Natural killer cell (primary cell): ENCODE measurements at regions not wholly inside any gene's neighbourhood (a gene's known extent, or its start where the extent isn't known, plus 50 kb on each side); places are given as distances from the start of the nearest gene placed in this dataset.
A peak's percentile ranks its signal among the peaks of the same experiment; 100 is the strongest.

Source experiments
- ATAC-seq, 3 donors: fragments of 150-1000 bp in 2 of 3; fragments of 200-7000 bp in 1 of 3; cut with Tn5 transposase; 1 replicate in 1 of 3; 2 replicates in 2 of 3; pipeline ENCODE4 v1.10.0; 2021; ENCODE audit warnings: mild to moderate bottlenecking in 2 of 3, moderate library complexity in 2 of 3
- DNase-seq, 2 donors: peaks; one replicate each; pipeline versions ENCODE4 v3.0.0 to v3.0.0-alpha.2; 2013 to 2021; ENCODE audit warnings: mixed read lengths in 1 of 2
- H3K27ac ChIP-seq: one replicate; pipeline ENCODE4 v1.5.1; 2013; ENCODE audit warnings: mild to moderate bottlenecking, low read length
- H3K27me3 ChIP-seq: one replicate; pipeline ENCODE4 v1.6.1; 2013; ENCODE audit warnings: low read length; ENCODE audit not compliant: control insufficient read depth, insufficient read depth
- H3K36me3 ChIP-seq: one replicate; pipeline ENCODE4 v1.6.1; 2013; ENCODE audit warnings: low read length; ENCODE audit not compliant: control insufficient read depth, insufficient read depth
- H3K4me1 ChIP-seq: one replicate; pipeline ENCODE4 v1.6.1; 2013; ENCODE audit warnings: low read length; ENCODE audit not compliant: control insufficient read depth, insufficient read depth
- H3K4me3 ChIP-seq: one replicate; pipeline ENCODE4 v1.5.1; 2013; ENCODE audit warnings: low read length
- H3K9me3 ChIP-seq: one replicate; pipeline ENCODE4 v1.6.1; 2013; ENCODE audit warnings: low read length; ENCODE audit not compliant: control insufficient read depth, insufficient read depth
- H3K27ac Mint-ChIP-seq, 2 donors: one replicate each; pipeline ENCODE4 v1.8.0; 2022; ENCODE audit warnings: mild to moderate bottlenecking in 2 of 2, mixed read lengths in 2 of 2, moderate library complexity in 1 of 2
- H3K27me3 Mint-ChIP-seq, 2 donors: one replicate each; pipeline ENCODE4 v1.8.0; 2022; ENCODE audit warnings: low read depth in 2 of 2, mixed read lengths in 2 of 2
- H3K36me3 Mint-ChIP-seq: one replicate; pipeline ENCODE4 v1.8.0; 2022; ENCODE audit warnings: mixed read lengths
- H3K4me1 Mint-ChIP-seq, 2 donors: one replicate each; pipeline ENCODE4 v1.8.0; 2022; ENCODE audit warnings: mixed read lengths in 2 of 2
- H3K4me3 Mint-ChIP-seq: one replicate; pipeline ENCODE4 v1.8.0; 2022; ENCODE audit warnings: mild to moderate bottlenecking, moderate library complexity, mixed read lengths
- H3K9me3 Mint-ChIP-seq, 2 donors: one replicate each; pipeline ENCODE4 v1.8.0; 2022; ENCODE audit warnings: mixed read lengths in 2 of 2
- WGBS: methylation state at CpG from one replicate; pipeline ENCODE4 v1.1.7; 2013; ENCODE audit warnings: missing lambda C conversion rate; ENCODE audit not compliant: insufficient coverage; 5-methylcytosine and 5-hydroxymethylcytosine counted together
- intact Hi-C: fragments of 100-400 bp; cut with micrococcal nuclease; formaldehyde crosslinking; loops from one replicate; pipeline ENCODE4 v1.14.2; 2022
- TF ChIP-seq, protein P1 (sequence below): fragments of 200-600 bp; IDR thresholded peaks from one replicate; pipeline ENCODE4 v1.8.0; 2022; ENCODE audit warnings: antibody characterized with exemption

DNA sequence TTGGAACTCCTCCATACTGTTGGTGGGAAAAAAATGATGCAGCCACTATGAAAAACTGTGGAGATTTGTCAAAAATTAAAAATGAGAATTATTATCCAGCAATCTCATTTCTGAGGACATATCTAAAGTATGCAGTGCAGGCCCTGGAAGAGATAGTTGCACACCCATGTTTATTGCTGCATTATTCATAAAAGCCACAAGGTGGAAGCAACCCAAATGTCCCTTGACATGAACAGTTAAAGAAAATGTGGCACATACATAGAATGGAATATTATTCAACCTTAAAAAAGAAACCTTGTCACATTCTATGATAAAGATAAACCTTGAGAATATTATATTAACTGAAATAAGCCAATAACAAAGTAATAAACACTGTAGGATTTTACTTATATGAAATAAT lies 80.9 kb upstream of the ARHGEF26 start:
- Mint-ChIP-seq H3K4me1 (no peaks in the 10 kb centered on the region), H3K4me3 (no peak overlapping the region), H3K36me3 (no peaks in the 10 kb centered on the region), H3K27ac (no peak overlapping the region), H3K9me3 (peaks cover 4 to 5% of the 10 kb centered on the region in 2 donors), H3K27me3 (no peaks in the 10 kb centered on the region)
- ATAC-seq (no peak), DNase-seq (peak in 1 of 2 donors; percentile 4)
- intact Hi-C loops, result no loop called here
- H3K4me3 ChIP-seq, result no peak overlapping the region
- H3K27ac ChIP-seq, result no peak overlapping the region
- H3K4me1 ChIP-seq, result no peaks in the 10 kb centered on the region
- TF ChIP-seq, protein P1, sequence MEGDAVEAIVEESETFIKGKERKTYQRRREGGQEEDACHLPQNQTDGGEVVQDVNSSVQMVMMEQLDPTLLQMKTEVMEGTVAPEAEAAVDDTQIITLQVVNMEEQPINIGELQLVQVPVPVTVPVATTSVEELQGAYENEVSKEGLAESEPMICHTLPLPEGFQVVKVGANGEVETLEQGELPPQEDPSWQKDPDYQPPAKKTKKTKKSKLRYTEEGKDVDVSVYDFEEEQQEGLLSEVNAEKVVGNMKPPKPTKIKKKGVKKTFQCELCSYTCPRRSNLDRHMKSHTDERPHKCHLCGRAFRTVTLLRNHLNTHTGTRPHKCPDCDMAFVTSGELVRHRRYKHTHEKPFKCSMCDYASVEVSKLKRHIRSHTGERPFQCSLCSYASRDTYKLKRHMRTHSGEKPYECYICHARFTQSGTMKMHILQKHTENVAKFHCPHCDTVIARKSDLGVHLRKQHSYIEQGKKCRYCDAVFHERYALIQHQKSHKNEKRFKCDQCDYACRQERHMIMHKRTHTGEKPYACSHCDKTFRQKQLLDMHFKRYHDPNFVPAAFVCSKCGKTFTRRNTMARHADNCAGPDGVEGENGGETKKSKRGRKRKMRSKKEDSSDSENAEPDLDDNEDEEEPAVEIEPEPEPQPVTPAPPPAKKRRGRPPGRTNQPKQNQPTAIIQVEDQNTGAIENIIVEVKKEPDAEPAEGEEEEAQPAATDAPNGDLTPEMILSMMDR, result no peak
- H3K27me3 ChIP-seq, result no peaks in the 10 kb centered on the region
- no peaks in the 10 kb centered on the region for H3K9me3 ChIP-seq
- H3K36me3 ChIP-seq, result no peaks in the 10 kb centered on the region

DNA sequence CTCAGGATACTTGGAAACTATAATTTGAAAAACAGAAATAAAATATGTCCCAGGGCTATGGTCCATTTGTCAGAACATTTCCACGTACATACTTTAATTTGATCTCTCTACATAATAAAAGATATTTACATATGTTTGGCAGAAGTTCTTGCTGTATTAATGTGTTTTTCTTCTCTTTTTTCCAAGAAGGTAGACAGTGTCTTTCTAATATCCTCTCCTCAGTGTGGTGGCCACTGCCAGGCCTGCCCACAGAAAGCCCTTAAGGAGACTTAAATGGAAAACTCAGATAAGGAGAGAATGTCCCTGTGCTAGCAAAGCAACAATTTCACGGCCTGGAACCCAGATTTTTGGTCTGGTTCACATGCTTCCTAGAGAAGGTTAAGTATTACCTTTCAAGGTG lies 76.5 kb upstream of the ARHGEF26 start:
- Histone ChIP-seq H3K36me3 (no peaks in the 10 kb centered on the region), H3K27me3 (no peaks in the 10 kb centered on the region), H3K4me3 (no peak overlapping the region), H3K4me1 (no peaks in the 10 kb centered on the region), H3K27ac (no peak overlapping the region), H3K9me3 (no peaks in the 10 kb centered on the region)
- Mint-ChIP-seq H3K9me3 (peaks cover 0 to 3% of the 10 kb centered on the region in 2 donors), H3K27me3 (no peaks in the 10 kb centered on the region), H3K4me1 (no peaks in the 10 kb centered on the region), H3K4me3 (no peak overlapping the region), H3K27ac (no peak overlapping the region), H3K36me3 (no peaks in the 10 kb centered on the region)
- intact Hi-C loops, result no loop called here
- DNase-seq, result no peak
- ATAC-seq, result no peak
- TF ChIP-seq, protein P1, result no peak
- 100% methylated on average over 1 of the region's 2 CpGs for WGBS

DNA sequence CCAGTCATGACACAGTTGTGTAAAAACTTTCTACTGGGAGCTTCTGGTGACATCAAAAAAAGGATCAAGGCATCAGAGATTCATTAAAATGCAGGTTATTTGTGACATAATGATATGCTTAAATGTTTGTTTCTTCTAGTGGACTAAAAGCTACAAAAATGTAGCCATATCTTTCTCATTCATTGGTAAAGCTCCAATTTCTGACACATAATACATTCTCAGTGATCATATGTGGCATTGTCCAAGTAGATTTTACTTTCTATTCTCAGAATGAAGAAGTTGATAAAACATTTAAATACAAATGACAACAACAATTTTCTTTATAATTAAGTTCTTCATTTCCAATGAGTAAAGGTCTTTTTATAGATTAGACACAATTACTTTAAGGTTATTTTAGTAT lies 71.0 kb upstream of the ARHGEF26 start:
- H3K27me3 ChIP-seq, result peaks cover 2% of the 10 kb centered on the region
- intact Hi-C loops, result no loop called here
- no peak overlapping the region for H3K27ac ChIP-seq
- no peaks in the 10 kb centered on the region for H3K36me3 Mint-ChIP-seq
- H3K9me3 Mint-ChIP-seq, result peaks cover 0 to 3% of the 10 kb centered on the region in 2 donors
- ATAC-seq, result no peak
- H3K27ac Mint-ChIP-seq, result no peak overlapping the region
- H3K27me3 Mint-ChIP-seq, result no peaks in the 10 kb centered on the region
- H3K4me3 ChIP-seq, result no peak overlapping the region
- no peak overlapping the region for H3K4me3 Mint-ChIP-seq
- H3K36me3 ChIP-seq, result no peaks in the 10 kb centered on the region
- no peaks in the 10 kb centered on the region for H3K4me1 Mint-ChIP-seq
- H3K4me1 ChIP-seq, result no peaks in the 10 kb centered on the region
- no peaks in the 10 kb centered on the region for H3K9me3 ChIP-seq
- DNase-seq, result no peak
- TF ChIP-seq, protein P1, result no peak

DNA sequence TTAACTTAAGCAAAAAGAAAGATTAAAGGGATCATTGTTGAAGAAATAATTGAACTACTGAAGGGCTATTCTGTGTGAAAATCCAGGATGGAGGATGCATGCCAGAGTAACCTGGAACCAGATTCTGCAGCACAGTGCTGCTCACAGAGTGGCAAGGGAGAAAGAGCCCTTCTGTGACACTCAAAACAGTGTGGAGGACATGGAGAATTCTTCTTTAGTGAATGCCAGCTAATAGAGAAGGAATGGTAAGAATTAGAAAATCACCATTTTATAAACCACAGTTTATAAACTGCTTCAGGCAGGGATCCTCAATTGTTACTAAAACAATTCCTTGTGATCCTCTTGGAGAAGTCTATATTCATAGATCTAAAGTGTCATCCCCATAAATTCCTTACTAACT lies 70.4 kb upstream of the ARHGEF26 start:
- no peaks in the 10 kb centered on the region for H3K4me1 ChIP-seq
- no peak overlapping the region for H3K4me3 Mint-ChIP-seq
- H3K27ac Mint-ChIP-seq, result no peak overlapping the region
- no peaks in the 10 kb centered on the region for H3K9me3 ChIP-seq
- no peaks in the 10 kb centered on the region for H3K4me1 Mint-ChIP-seq
- H3K27me3 ChIP-seq, result peaks cover 2% of the 10 kb centered on the region
- ATAC-seq, result no peak
- intact Hi-C loops, result no loop called here
- no peak for DNase-seq
- no peak overlapping the region for H3K4me3 ChIP-seq
- H3K36me3 Mint-ChIP-seq, result no peaks in the 10 kb centered on the region
- H3K36me3 ChIP-seq, result no peaks in the 10 kb centered on the region
- H3K27ac ChIP-seq, result no peak overlapping the region
- H3K9me3 Mint-ChIP-seq, result peaks cover 0 to 3% of the 10 kb centered on the region in 2 donors
- TF ChIP-seq, protein P1, result no peak
- H3K27me3 Mint-ChIP-seq, result no peaks in the 10 kb centered on the region
